ENCODE measurements at regions not wholly inside any gene's neighbourhood (a gene's known extent, or its start where the extent isn't known, plus 50 kb on each side); places are given as distances from the start of the nearest gene placed in this dataset.

GRCh38 chr1:14478120-14478519, 120.4 kb upstream of the KAZN start (continued):
- TF ChIP-seq MTA1 (CRISPR knock-in tag; IDR thresholded peaks at IDR 0.05; ENCODE audit: borderline replicate concordance) (no peak), CREM (IDR thresholded peaks at IDR 0.05) (no peak), CREM (CRISPR knock-in tag; IDR thresholded peaks at IDR 0.05) (no peak), ZNF224 (CRISPR knock-in tag; IDR thresholded peaks at IDR 0.05) (no peak), ZNF800 (CRISPR knock-in tag; IDR thresholded peaks at IDR 0.05) (no peak), TFDP1 (CRISPR knock-in tag; IDR thresholded peaks at IDR 0.05; ENCODE audit: borderline replicate concordance) (no peak), ZNF251 (CRISPR knock-in tag; IDR thresholded peaks at IDR 0.05) (no peak)

GRCh38 chr1:14479865-14480264, 118.6 kb upstream of the KAZN start:
- ATAC-seq (no peak), DNase-seq (ENCODE audit: low spot score) (no peak), FAIRE-seq (no peak)
- no peaks in the 10 kb centered on the region for H3K9me3 ChIP-seq (ENCODE audit: low read length)
- H2AFZ ChIP-seq (ENCODE audit: low read length) = no peak overlapping the region
- in situ Hi-C loops (cut with HindIII; ENCODE audit: extremely low pct_ligation_motif_present, low pct_unique_long_range_greater_than_20kb) (no loop called here), intact Hi-C loops (cut with micrococcal nuclease; ENCODE audit: unreplicated experiment) (no loop called here)
- H3K36me3 ChIP-seq (replicated peaks in 1 of 2; ENCODE audit: control insufficient read depth in 1 of 2, insufficient read depth in 2 of 2, low read length in 2 of 2) = no peaks in the 10 kb centered on the region
- no peaks in the 10 kb centered on the region for H4K20me1 ChIP-seq (ENCODE audit: insufficient read depth, low read length)
- no peaks in the 10 kb centered on the region for H3K79me2 ChIP-seq (ENCODE audit: insufficient read depth, low read length)
- H3K27ac ChIP-seq (ENCODE audit: extremely low read length, insufficient read depth, low read length) = no peak overlapping the region
- H3K4me3 ChIP-seq (replicated peaks in 1 of 3; ENCODE audit: insufficient read depth in 1 of 3, low read depth in 2 of 3, low read length in 3 of 3) = no peak overlapping the region
- CTCF ChIA-PET (ENCODE audit: low intra/inter-chr PET ratio, low total read pairs) = no interaction called here
- 20% methylated on average over 2 of the region's 4 CpGs for WGBS (ENCODE audit: low lambda C conversion rate)
- no peak overlapping the region for H3K4me2 ChIP-seq (ENCODE audit: low read depth, low read length)
- BruUV-seq (replicated peaks) = no TSS peak
- H3K4me1 ChIP-seq (ENCODE audit: insufficient read depth, low read length) = no peaks in the 10 kb centered on the region
- TF ChIP-seq SMARCC2 (IDR thresholded peaks at IDR 0.05) = no peak
- no peak for TF ChIP-seq ZNF274 (CRISPR knock-in tag; IDR thresholded peaks at IDR 0.05)
- TF ChIP-seq TERF1 (CRISPR knock-in tag; IDR thresholded peaks at IDR 0.05) = no peak
- no peak for TF ChIP-seq ARID5B (CRISPR knock-in tag; IDR thresholded peaks at IDR 0.05)
- peak; percentile 24; the same call in 1 of the 2 replicates for TF ChIP-seq NFE2L2 (IDR thresholded peaks at IDR 0.05; ENCODE audit: low read length)
- TF ChIP-seq ZSCAN29 (CRISPR knock-in tag; conservative IDR thresholded peaks at IDR 0.05) = no peak
- TF ChIP-seq LRRFIP1 (CRISPR knock-in tag; conservative IDR thresholded peaks at IDR 0.05) = no peak
- no peak overlapping the region for H3K9ac ChIP-seq (ENCODE audit: insufficient read depth, low read depth, low read length)
- H3K27me3 ChIP-seq (ENCODE audit: control insufficient read depth in 1 of 2, insufficient read depth in 2 of 2, low read length in 2 of 2) = peaks cover 0 to 5% of the 10 kb centered on the region in 2 experiments; a peak in 1 of 5 replicates
- POLR2A ChIA-PET = no interaction called here
